Vagina (tissue), 2 donors: ENCODE measurements at regions not wholly inside any gene's neighbourhood (a gene's known extent, or its start where the extent isn't known, plus 50 kb on each side); places are given as distances from the start of the nearest gene placed in this dataset.

Source experiments
- DNase-seq, 2 donors: peaks; one replicate each; pipeline ENCODE4 v3.0.0-alpha.2; 2017; ENCODE audit errors: extremely low spot score in 2 of 2
- H3K27ac ChIP-seq: fragments of 200-600 bp; sonication (generic); one replicate; pipeline ENCODE4 v1.5.1; 2019
- H3K27me3 ChIP-seq: fragments of 200-600 bp; sonication (generic); one replicate; pipeline ENCODE4 v1.5.1; 2019
- H3K36me3 ChIP-seq, 2 donors: fragments of 200-600 bp; sonication (generic); one replicate each; pipeline ENCODE4 v1.5.1; 2017 to 2019
- H3K4me1 ChIP-seq: fragments of 200-600 bp; sonication (generic); one replicate; pipeline ENCODE4 v1.5.1; 2019
- H3K4me3 ChIP-seq, 2 donors: fragments of 200-600 bp; sonication (generic); 1 replicate in 1 of 2; 2 replicates in 1 of 2; pipeline ENCODE4 v1.5.1; 2016 to 2019
- H3K9me3 ChIP-seq: fragments of 200-600 bp; sonication (generic); one replicate; pipeline ENCODE4 v1.5.1; 2019
- CTCF ChIP-seq, 3 experiments: fragments of 450-650 bp in 2 of 3; fragments of 200-600 bp in 1 of 3; sonication (generic) in 1 of 3; IDR thresholded peaks; one replicate each; pipeline ENCODE4 v1.5.1; 2017 to 2019; ENCODE audit warnings: antibody characterized with exemption in 3 of 3, mild to moderate bottlenecking in 2 of 3, moderate library complexity in 2 of 3
- POLR2A ChIP-seq, 2 donors: fragments of 450-650 bp; IDR thresholded peaks; one replicate each; pipeline ENCODE4 v1.6.1; 2017; ENCODE audit warnings: antibody characterized with exemption in 2 of 2, mild to moderate bottlenecking in 2 of 2, moderate library complexity in 2 of 2
- POLR2AphosphoS5 ChIP-seq, 2 donors: sonication (generic); formaldehyde crosslinking; IDR thresholded peaks; one replicate each; pipeline ENCODE4 v1.9.0; 2017; ENCODE audit warnings: antibody characterized with exemption in 2 of 2, mild to moderate bottlenecking in 2 of 2, low read depth in 1 of 2; ENCODE audit not compliant: insufficient read depth in 1 of 2
- intact Hi-C: fragments of 100-400 bp; cut with DNase I; formaldehyde crosslinking; loops from one replicate; pipeline ENCODE4 v1.15.1; 2023

- no peak overlapping the region for H3K4me3 ChIP-seq
- peaks cover 10% of the 10 kb centered on the region for H3K4me1 ChIP-seq
- no peaks in the 10 kb centered on the region for H3K27me3 ChIP-seq
- H3K9me3 ChIP-seq, result no peaks in the 10 kb centered on the region
- H3K27ac ChIP-seq, result no peak overlapping the region
- TF ChIP-seq POLR2AphosphoS5 (IDR thresholded peaks at IDR 0.05; ENCODE audit: insufficient read depth in 1 of 2, low read depth in 1 of 2), result no peak
- no peak for TF ChIP-seq CTCF (IDR thresholded peaks at IDR 0.05)
- no peak for TF ChIP-seq POLR2A (IDR thresholded peaks at IDR 0.05)
- DNase-seq, result no peak
- H3K36me3 ChIP-seq, result no peaks in the 10 kb centered on the region
- intact Hi-C loops, result no loop called here
Measured at GRCh38 chr4:18882468-18882867, 860.9 kb upstream of the LCORL start.

GRCh38 chr4:18881556-18881955 is 860.0 kb upstream of the LCORL start:
- no peak overlapping the region for H3K27ac ChIP-seq
- H3K27me3 ChIP-seq, result no peaks in the 10 kb centered on the region
- H3K9me3 ChIP-seq, result no peaks in the 10 kb centered on the region
- TF ChIP-seq POLR2AphosphoS5 (IDR thresholded peaks at IDR 0.05; ENCODE audit: insufficient read depth in 1 of 2, low read depth in 1 of 2) (no peak), POLR2A (IDR thresholded peaks at IDR 0.05) (no peak), CTCF (IDR thresholded peaks at IDR 0.05) (no peak)
- H3K36me3 ChIP-seq, result no peaks in the 10 kb centered on the region
- intact Hi-C loops, result no loop called here
- peaks cover 10% of the 10 kb centered on the region for H3K4me1 ChIP-seq
- no peak overlapping the region for H3K4me3 ChIP-seq
- no peak for DNase-seq

- Histone ChIP-seq H3K4me3 (no peak overlapping the region), H3K36me3 (no peaks in the 10 kb centered on the region), H3K27ac (no peak overlapping the region), H3K27me3 (no peaks in the 10 kb centered on the region), H3K4me1 (peaks cover 10% of the 10 kb centered on the region), H3K9me3 (no peaks in the 10 kb centered on the region)
- no peak for TF ChIP-seq POLR2A (IDR thresholded peaks at IDR 0.05)
- no peak for TF ChIP-seq CTCF (IDR thresholded peaks at IDR 0.05)
- no peak for TF ChIP-seq POLR2AphosphoS5 (IDR thresholded peaks at IDR 0.05; ENCODE audit: insufficient read depth in 1 of 2, low read depth in 1 of 2)
- no peak for DNase-seq
- intact Hi-C loops, result no loop called here
Measured at GRCh38 chr4:18880871-18881270, 859.3 kb upstream of the LCORL start.

- H3K9me3 ChIP-seq, result no peaks in the 10 kb centered on the region
- peaks cover 10% of the 10 kb centered on the region for H3K4me1 ChIP-seq
- no peak overlapping the region for H3K4me3 ChIP-seq
- intact Hi-C loops, result no loop called here
- no peak overlapping the region for H3K27ac ChIP-seq
- no peaks in the 10 kb centered on the region for H3K27me3 ChIP-seq
- no peak for DNase-seq
- TF ChIP-seq CTCF (IDR thresholded peaks at IDR 0.05), result no peak
- no peak for TF ChIP-seq POLR2A (IDR thresholded peaks at IDR 0.05)
- no peak for TF ChIP-seq POLR2AphosphoS5 (IDR thresholded peaks at IDR 0.05; ENCODE audit: insufficient read depth in 1 of 2, low read depth in 1 of 2)
- H3K36me3 ChIP-seq, result no peaks in the 10 kb centered on the region
Measured at GRCh38 chr4:18878561-18878960, 857.0 kb upstream of the LCORL start.

- H3K27ac ChIP-seq, result no peak overlapping the region
- DNase-seq, result no peak
- no peak for TF ChIP-seq POLR2A (IDR thresholded peaks at IDR 0.05)
- no peak for TF ChIP-seq CTCF (IDR thresholded peaks at IDR 0.05)
- TF ChIP-seq POLR2AphosphoS5 (IDR thresholded peaks at IDR 0.05; ENCODE audit: insufficient read depth in 1 of 2, low read depth in 1 of 2), result no peak
- H3K4me1 ChIP-seq, result no peaks in the 10 kb centered on the region
- intact Hi-C loops, result no loop called here
- no peaks in the 10 kb centered on the region for H3K9me3 ChIP-seq
- H3K4me3 ChIP-seq, result no peak overlapping the region
- no peaks in the 10 kb centered on the region for H3K27me3 ChIP-seq
- no peaks in the 10 kb centered on the region for H3K36me3 ChIP-seq
Measured at GRCh38 chr4:18869166-18869565, 847.6 kb upstream of the LCORL start.
